ENCODE measurements at regions not wholly inside any gene's neighbourhood (a gene's known extent, or its start where the extent isn't known, plus 50 kb on each side); places are given as distances from the start of the nearest gene placed in this dataset.

DNA sequence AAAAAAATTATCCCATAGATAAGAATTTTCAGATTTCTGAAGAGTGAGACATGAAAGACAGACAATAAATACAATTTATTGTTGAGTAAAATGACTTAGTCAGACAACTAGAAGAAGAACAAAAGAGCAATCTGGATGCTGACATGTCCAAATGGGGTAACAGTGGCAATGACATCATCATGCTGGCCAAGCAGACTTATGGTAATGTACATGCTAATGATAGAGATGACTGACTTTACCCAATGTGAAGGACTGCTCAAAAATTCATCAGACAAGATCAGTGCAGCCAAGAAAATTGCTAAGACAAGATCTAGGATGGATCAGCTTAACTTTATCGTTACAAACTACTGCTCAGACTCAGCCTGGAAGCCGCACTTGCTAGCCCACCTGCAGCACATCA is 70.5 kb upstream of the SRD5A2 start:
- TF ChIP-seq, protein P1, sequence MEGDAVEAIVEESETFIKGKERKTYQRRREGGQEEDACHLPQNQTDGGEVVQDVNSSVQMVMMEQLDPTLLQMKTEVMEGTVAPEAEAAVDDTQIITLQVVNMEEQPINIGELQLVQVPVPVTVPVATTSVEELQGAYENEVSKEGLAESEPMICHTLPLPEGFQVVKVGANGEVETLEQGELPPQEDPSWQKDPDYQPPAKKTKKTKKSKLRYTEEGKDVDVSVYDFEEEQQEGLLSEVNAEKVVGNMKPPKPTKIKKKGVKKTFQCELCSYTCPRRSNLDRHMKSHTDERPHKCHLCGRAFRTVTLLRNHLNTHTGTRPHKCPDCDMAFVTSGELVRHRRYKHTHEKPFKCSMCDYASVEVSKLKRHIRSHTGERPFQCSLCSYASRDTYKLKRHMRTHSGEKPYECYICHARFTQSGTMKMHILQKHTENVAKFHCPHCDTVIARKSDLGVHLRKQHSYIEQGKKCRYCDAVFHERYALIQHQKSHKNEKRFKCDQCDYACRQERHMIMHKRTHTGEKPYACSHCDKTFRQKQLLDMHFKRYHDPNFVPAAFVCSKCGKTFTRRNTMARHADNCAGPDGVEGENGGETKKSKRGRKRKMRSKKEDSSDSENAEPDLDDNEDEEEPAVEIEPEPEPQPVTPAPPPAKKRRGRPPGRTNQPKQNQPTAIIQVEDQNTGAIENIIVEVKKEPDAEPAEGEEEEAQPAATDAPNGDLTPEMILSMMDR (IDR thresholded peaks at IDR 0.05), result no peak
- TF ChIP-seq EP300 (IDR thresholded peaks at IDR 0.05; ENCODE audit: low read depth) (no peak), POLR2A (IDR thresholded peaks at IDR 0.05) (no peak)

Measured in transverse colon (tissue), 3 donors.